ENCODE measurements at regions not wholly inside any gene's neighbourhood (a gene's known extent, or its start where the extent isn't known, plus 50 kb on each side); places are given as distances from the start of the nearest gene placed in this dataset.

GRCh38 chrX:45601052-45601451, 400.4 kb upstream of the DIPK2B start:
- TF ChIP-seq CTCF (IDR thresholded peaks at IDR 0.05) (no peak), POLR2AphosphoS5 (IDR thresholded peaks at IDR 0.05; ENCODE audit: low read depth, low read length) (no peak), TCF7L2 (IDR thresholded peaks at IDR 0.05; ENCODE audit: low read depth, low read length) (no peak), REST (IDR thresholded peaks at IDR 0.05; ENCODE audit: insufficient read depth in 1 of 2, low read depth in 2 of 2, low read length in 1 of 2) (no peak)

Data from Panc1 (cell line).